ENCODE measurements at regions not wholly inside any gene's neighbourhood (a gene's known extent, or its start where the extent isn't known, plus 50 kb on each side); places are given as distances from the start of the nearest gene placed in this dataset.

GRCh38 chr6:166824146-166824879, 132.0 kb downstream of the RNASET2 start:
- intact Hi-C loops (cut with micrococcal nuclease) = no loop called here
- no peak overlapping the region for H3K27ac ChIP-seq (replicated peaks)
- H3K27me3 ChIP-seq (ENCODE audit: low read depth) = peaks cover 29% of the 10 kb centered on the region
- H3K4me1 ChIP-seq = peaks cover 5% of the 10 kb centered on the region
- H3K4me3 ChIP-seq = no peak overlapping the region
- no peaks in the 10 kb centered on the region for H3K36me3 ChIP-seq
- no peak for DNase-seq
- no peaks in the 10 kb centered on the region for H3K9me3 ChIP-seq (replicated peaks)
- TF ChIP-seq CTCF (IDR thresholded peaks at IDR 0.05; ENCODE audit: borderline replicate concordance) = no peak

- no peak overlapping the region for H3K27ac ChIP-seq (replicated peaks)
- H3K9me3 ChIP-seq (replicated peaks) = no peaks in the 10 kb centered on the region
- H3K4me1 ChIP-seq = peaks cover 5% of the 10 kb centered on the region
- intact Hi-C loops (cut with micrococcal nuclease) = no loop called here
- H3K4me3 ChIP-seq = no peak overlapping the region
- H3K27me3 ChIP-seq (ENCODE audit: low read depth) = peaks cover 29% of the 10 kb centered on the region
- no peaks in the 10 kb centered on the region for H3K36me3 ChIP-seq
- DNase-seq = no peak
- no peak for TF ChIP-seq CTCF (IDR thresholded peaks at IDR 0.05; ENCODE audit: borderline replicate concordance)
These were observed 133.7 kb downstream of the RNASET2 start for GRCh38 chr6:166822609-166823008.

- no peak for TF ChIP-seq CTCF (IDR thresholded peaks at IDR 0.05; ENCODE audit: borderline replicate concordance)
- Histone ChIP-seq H3K27ac (replicated peaks) (no peak overlapping the region), H3K36me3 (no peaks in the 10 kb centered on the region), H3K4me1 (no peaks in the 10 kb centered on the region), H3K9me3 (replicated peaks) (no peaks in the 10 kb centered on the region), H3K27me3 (ENCODE audit: low read depth) (peaks cover 23% of the 10 kb centered on the region), H3K4me3 (no peak overlapping the region)
- no peak for DNase-seq
- intact Hi-C loops (cut with micrococcal nuclease) = no loop called here
These were observed 135.9 kb downstream of the RNASET2 start for GRCh38 chr6:166820483-166820882.

GRCh38 chr6:166820070-166820469, 136.3 kb downstream of the RNASET2 start:
- intact Hi-C loops (cut with micrococcal nuclease) = no loop called here

GRCh38 chr6:166815629-166816028, 140.7 kb downstream of the RNASET2 start:
- no peak for TF ChIP-seq CTCF (IDR thresholded peaks at IDR 0.05; ENCODE audit: borderline replicate concordance)
- Histone ChIP-seq H3K4me3 (no peak overlapping the region), H3K9me3 (replicated peaks) (no peaks in the 10 kb centered on the region), H3K4me1 (no peaks in the 10 kb centered on the region), H3K36me3 (no peaks in the 10 kb centered on the region), H3K27me3 (ENCODE audit: low read depth) (no peaks in the 10 kb centered on the region), H3K27ac (replicated peaks) (no peak overlapping the region)
- intact Hi-C loops (cut with micrococcal nuclease) = no loop called here
- DNase-seq = no peak

More at GRCh38 chr6:166820070-166820469, 136.3 kb downstream of the RNASET2 start:
- Histone ChIP-seq H3K27me3 (ENCODE audit: low read depth) (peaks cover 23% of the 10 kb centered on the region), H3K36me3 (no peaks in the 10 kb centered on the region), H3K4me3 (no peak overlapping the region), H3K4me1 (no peaks in the 10 kb centered on the region), H3K9me3 (replicated peaks) (no peaks in the 10 kb centered on the region), H3K27ac (replicated peaks) (no peak overlapping the region)
- TF ChIP-seq CTCF (IDR thresholded peaks at IDR 0.05; ENCODE audit: borderline replicate concordance) = no peak
- no peak for DNase-seq

Data from left ventricle myocardium inferior (tissue), 1 donor.